ENCODE measurements at regions not wholly inside any gene's neighbourhood (a gene's known extent, or its start where the extent isn't known, plus 50 kb on each side); places are given as distances from the start of the nearest gene placed in this dataset.

DNA sequence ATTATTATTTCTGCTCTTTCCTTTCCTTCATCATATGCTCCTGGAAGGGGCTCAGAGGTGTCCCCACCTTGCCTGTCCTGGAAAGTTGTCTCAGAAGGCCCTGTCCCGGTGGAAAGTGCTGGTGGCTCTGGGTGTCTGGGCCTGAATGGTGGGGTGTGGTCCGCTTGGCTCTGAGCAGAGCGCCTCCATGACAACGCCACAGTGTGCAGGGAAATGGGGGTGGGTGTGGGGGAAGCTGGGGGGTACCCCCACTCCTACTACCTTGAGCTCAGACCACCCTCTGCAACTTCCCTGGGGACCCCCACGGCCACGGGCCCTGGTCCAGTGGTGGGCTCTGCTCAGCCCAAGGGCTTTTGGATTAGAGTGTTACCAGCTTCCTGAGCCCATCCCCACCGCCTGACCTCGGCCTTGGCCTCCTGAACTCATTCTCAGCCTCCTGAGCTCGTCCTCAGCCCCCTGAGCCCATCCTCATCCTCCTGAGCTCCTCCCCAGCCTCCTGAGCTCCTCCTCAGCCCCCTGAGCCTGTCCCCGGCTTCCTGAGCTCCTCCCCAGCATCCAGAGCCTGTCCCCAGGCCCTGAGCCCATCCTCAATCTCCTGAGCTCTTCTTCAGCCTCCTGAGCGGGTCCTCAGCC lies 106.4 kb upstream of the FAM20C start:
- DNase-seq = no peak

GRCh38 chr7:86629-87028 lies 105.7 kb upstream of the FAM20C start:
- no peak for DNase-seq

DNA sequence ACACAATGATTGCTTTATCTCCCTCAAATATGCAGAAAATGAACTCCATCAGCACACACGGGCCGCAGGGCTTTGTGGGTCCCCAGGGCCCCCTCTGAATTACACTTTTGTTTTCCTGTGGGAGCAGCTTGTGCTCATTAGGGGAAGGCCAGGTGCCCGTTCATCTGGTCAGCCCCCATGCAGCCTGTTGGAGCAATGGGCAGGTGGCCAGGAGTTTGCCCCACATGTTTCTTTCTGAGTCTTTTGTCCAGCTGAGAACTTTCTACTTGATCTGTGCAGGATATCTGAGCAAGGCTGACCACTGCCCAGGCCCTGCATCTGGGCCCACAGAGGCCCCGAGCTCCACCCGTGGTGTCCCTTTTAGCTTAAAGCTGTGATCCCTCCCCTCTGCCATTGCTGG lies 105.3 kb upstream of the FAM20C start:
- no peak for DNase-seq

GRCh38 chr7:87671-88070 lies 104.7 kb upstream of the FAM20C start:
- DNase-seq = no peak

GRCh38 chr7:88095-88926 lies 104.1 kb upstream of the FAM20C start:
- DNase-seq = no peak

- no peak for DNase-seq
Measured at GRCh38 chr7:88927-89231, 103.5 kb upstream of the FAM20C start.

DNA sequence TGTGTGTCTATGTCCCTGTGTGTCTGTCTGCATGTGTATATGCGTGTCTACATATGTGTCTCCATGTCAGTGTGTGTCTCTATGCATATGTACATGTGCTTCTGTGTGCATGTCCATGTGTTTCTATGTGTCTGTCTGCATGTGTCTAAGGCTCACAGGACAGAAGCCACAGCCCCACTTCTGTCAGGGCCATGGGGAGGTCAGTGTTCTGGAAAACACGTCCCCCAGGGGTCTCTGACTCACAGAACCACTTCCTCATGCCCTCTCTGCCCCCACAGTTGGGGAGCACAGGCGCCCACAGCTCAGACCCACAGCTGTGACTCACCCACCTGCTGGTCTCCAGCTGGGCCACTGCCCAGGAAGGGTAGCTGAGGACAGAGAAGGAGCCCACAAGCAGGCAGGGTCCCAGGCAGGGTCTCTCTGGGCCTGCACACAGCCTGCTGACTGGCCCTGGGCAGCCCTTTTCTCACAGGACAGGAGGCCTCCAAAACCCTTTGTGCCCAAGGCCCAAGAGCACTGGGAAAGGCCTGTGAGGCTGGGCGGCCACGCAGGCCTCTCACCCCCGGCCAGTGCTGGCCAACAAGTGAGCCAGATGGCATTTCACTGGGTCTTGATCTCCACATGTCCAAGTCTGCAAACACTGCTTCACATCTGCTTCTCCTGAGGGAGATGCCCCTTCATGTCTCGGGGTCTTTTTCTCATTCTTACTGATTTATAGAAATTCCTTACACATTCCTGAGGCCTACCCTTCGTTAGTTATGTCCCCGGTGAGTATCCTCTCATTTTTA lies 102.9 kb upstream of the FAM20C start:
- no peak for DNase-seq

DNA sequence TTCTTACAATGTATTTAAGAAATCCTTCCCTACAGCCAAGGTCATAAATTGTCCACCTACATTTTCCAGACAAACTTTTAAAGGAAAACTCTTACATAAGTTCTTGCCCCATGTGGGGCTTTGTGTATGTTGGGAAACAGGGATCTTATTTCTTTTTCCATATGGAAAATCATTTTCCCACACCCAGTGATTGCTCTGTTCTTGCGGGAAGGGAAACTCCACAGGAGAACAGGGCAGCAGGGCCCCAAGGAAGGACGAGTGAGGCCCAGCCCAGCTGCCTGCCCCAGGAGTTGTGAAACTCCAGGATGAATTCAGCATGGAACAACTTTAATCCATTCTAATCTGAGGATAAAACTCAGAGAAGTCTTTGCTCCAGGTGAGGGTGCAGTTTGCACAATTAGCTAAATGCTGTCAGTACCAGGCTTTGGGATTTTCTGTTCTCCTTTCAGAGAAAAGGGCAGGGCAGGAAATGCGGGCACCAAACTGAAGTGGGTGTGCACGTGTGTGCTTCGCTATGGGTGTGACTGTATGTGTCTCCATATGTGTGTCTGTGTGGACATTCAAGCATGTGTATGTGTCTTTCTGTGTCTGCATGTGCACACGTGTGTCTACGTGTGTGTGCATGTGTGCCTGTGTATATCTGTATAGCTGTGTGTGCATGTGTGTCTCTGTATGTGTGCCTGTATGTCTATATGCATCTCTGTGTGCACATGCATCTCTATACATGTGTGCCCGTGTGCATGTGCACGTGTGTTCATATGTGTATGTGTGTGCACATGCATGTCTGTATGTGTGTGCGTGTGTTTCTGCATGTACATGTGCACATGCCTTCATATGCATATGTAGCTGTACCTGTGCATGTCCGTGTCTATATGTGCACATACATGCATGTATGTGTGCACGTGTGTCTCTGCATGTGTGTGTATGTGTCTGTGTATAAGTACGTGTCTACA lies 102.0 kb upstream of the FAM20C start:
- DNase-seq = no peak

GRCh38 chr7:91396-92175 lies 100.8 kb upstream of the FAM20C start:
- DNase-seq = no peak

- no peak for DNase-seq
Measured at GRCh38 chr7:92231-92674, 100.1 kb upstream of the FAM20C start.

GRCh38 chr7:92888-93672 lies 99.3 kb upstream of the FAM20C start:
- DNase-seq = no peak

DNA sequence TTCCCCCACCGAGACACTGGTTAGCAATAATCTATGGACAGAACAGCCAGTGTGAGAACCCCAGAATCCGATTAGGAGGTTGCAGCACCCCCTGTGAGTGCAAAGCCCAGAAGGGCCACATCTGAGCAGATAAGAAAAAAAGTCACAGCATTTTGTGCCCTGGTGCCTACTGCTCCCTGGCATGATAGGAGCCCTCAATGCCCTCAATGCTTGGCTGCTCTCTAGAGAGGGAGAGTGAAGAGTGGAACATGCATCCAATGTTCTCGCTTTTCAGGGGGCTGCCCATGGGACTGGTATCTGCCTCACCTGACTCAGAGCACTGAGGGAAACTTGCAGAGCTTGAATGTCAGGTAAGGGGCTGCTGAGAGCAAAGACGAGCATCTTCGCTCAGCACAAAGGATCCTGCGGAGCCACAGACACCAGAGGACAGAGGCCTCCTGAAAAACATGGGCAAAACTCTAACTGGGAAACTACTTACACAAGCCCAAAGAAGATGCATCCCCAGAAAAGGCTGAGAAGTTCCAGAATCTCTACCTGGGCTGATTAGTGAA lies 98.0 kb upstream of the FAM20C start:
- DNase-seq = no peak

GRCh38 chr7:95180-95862 lies 97.0 kb upstream of the FAM20C start:
- no peak for DNase-seq

GRCh38 chr7:95863-96260 lies 96.5 kb upstream of the FAM20C start:
- no peak for DNase-seq

DNA sequence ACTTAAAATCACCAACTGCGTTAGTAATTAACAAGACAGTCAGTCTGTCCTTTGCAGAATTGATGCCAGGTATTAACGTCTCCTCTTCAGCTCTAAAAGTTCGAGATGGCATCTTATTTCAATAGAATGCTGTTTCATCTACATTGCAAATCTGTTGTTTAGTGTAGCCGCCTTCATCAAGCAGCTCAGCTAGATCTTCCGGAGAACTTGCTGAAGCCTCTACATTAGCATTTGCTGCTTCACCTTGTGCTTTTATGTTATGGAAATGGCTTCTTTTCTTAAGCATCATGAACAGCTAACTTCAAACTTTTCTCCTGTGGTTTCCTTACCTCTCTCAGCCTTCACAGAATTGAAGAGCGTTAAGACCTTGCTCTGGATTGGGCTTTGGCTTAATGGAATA lies 95.5 kb upstream of the FAM20C start:
- DNase-seq = no peak

DNA sequence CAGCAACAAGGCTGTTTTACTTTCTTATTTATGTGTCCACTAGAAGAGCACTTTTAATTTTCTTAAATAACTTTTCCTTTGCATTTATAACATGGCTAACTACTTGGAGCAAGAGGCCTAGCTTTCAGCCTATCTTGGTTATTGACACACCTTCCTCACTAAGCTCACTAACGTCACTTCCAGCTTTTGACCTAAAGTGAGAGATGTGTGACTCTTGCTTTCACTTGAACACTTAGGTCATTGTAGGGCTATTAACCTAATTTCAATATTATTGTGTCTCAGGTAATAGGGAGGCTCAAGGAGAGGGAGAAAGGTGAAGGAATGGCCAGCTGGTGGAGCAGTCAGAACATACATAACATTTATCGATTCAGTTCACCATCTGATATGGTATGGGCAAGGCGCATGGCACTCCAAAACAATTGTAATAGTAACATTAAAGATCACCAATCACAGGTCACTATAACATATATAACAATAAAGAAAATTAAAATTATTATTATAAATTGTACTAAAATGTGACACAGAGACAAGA lies 95.0 kb upstream of the FAM20C start:
- DNase-seq = no peak

- DNase-seq = no peak
Measured at GRCh38 chr7:101146-102046, 91.0 kb upstream of the FAM20C start.

- no peak for DNase-seq
Measured at GRCh38 chr7:102047-102711, 90.2 kb upstream of the FAM20C start.
